GM23338 (cell line): ENCODE measurements at regions not wholly inside any gene's neighbourhood (a gene's known extent, or its start where the extent isn't known, plus 50 kb on each side); places are given as distances from the start of the nearest gene placed in this dataset.

Experiments
- ATAC-seq: fragments of 200-7000 bp; cut with Tn5 transposase; 3 replicates; pipeline ENCODE4 v1.9.1; 2020
- DNase-seq: peaks from one replicate; pipeline ENCODE4 v3.0.0-alpha.2; 2015; ENCODE audit warnings: low spot score
- H2AFZ ChIP-seq: fragments of 200-600 bp; sonication (generic); 2 replicates; pipeline ENCODE4 v1.8.0; 2016; ENCODE audit warnings: antibody characterized with exemption, mild to moderate bottlenecking, moderate library complexity
- H3F3A ChIP-seq: fragments of 200-600 bp; sonication (generic); replicated peaks from 2 replicates; pipeline ENCODE4 v1.8.0; 2017; ENCODE audit warnings: antibody characterized with exemption, mixed run types, low read depth
- H3K27ac ChIP-seq: fragments of 200-600 bp; sonication (generic); 2 replicates; pipeline ENCODE4 v1.6.1; 2016; ENCODE audit warnings: low read depth
- H3K27me3 ChIP-seq: fragments of 200-600 bp; sonication (generic); 2 replicates; pipeline ENCODE4 v1.8.0; 2016; ENCODE audit warnings: mild to moderate bottlenecking, mixed run types, moderate library complexity; ENCODE audit not compliant: insufficient read depth
- H3K36me3 ChIP-seq: fragments of 200-600 bp; sonication (generic); 2 replicates; pipeline ENCODE4 v1.8.0; 2016; ENCODE audit warnings: mild to moderate bottlenecking; ENCODE audit not compliant: insufficient read depth
- H3K4me1 ChIP-seq: fragments of 200-600 bp; sonication (generic); 2 replicates; pipeline ENCODE4 v1.8.0; 2016; ENCODE audit warnings: mild to moderate bottlenecking, moderate library complexity; ENCODE audit not compliant: insufficient read depth
- H3K4me2 ChIP-seq: fragments of 200-600 bp; sonication (generic); 2 replicates; pipeline ENCODE4 v1.7.1; 2017; ENCODE audit warnings: mixed run types
- H3K4me3 ChIP-seq: fragments of 200-600 bp; sonication (generic); 2 replicates; pipeline ENCODE4 v1.6.1; 2016; ENCODE audit warnings: mixed run types
- H3K79me2 ChIP-seq: fragments of 200-600 bp; sonication (generic); replicated peaks from 2 replicates; pipeline ENCODE4 v1.8.0; 2017; ENCODE audit warnings: mild to moderate bottlenecking; ENCODE audit not compliant: insufficient read depth
- H3K9me2 ChIP-seq: fragments of 200-600 bp; sonication (generic); 2 replicates; pipeline ENCODE4 v1.8.0; 2017; ENCODE audit not compliant: insufficient read depth
- H4K20me1 ChIP-seq: fragments of 200-600 bp; sonication (generic); replicated peaks from 2 replicates; pipeline ENCODE4 v1.8.0; 2017; ENCODE audit warnings: mild to moderate bottlenecking; ENCODE audit not compliant: insufficient read depth
- H3K27ac Mint-ChIP-seq: 2 replicates; pipeline ENCODE4 v1.8.0; 2020; ENCODE audit warnings: inconsistent platforms, mild to moderate bottlenecking, moderate library complexity, mixed read lengths
- H3K27me3 Mint-ChIP-seq: 3 replicates; pipeline ENCODE4 v1.8.0; 2022; ENCODE audit warnings: low read depth, mild to moderate bottlenecking, moderate library complexity, mixed read lengths, inconsistent platforms; ENCODE audit not compliant: insufficient read depth, poor library complexity
- H3K36me3 Mint-ChIP-seq: 3 replicates; pipeline ENCODE4 v1.8.0; 2021; ENCODE audit warnings: low read depth, mild to moderate bottlenecking, inconsistent platforms, moderate library complexity, mixed read lengths
- H3K4me1 Mint-ChIP-seq: 3 replicates; pipeline ENCODE4 v1.8.0; 2020; ENCODE audit warnings: mild to moderate bottlenecking, inconsistent platforms, mixed read lengths
- H3K4me3 Mint-ChIP-seq: 3 replicates; pipeline ENCODE4 v1.8.0; 2021; ENCODE audit warnings: moderate library complexity, mild to moderate bottlenecking, inconsistent platforms, mixed read lengths
- H3K9me3 Mint-ChIP-seq: 3 replicates; pipeline ENCODE4 v1.8.0; 2020; ENCODE audit warnings: moderate library complexity, mild to moderate bottlenecking, inconsistent platforms, mixed read lengths
- CREB1 ChIP-seq: fragments of 250-450 bp; sonication (Bioruptor Pico); IDR thresholded peaks from 2 replicates; pipeline ENCODE4 v1.5.0; 2020; ENCODE audit warnings: low read depth, mild to moderate bottlenecking, moderate library complexity
- CTCF ChIP-seq, 2 experiments: fragments of 200-600 bp in 1 of 2; sonication (generic) in 1 of 2; conservative IDR thresholded peaks; 2 replicates each; pipeline versions ENCODE4 v1.5.1 to v1.6.1; 2016 to 2017; ENCODE audit warnings: antibody characterized with exemption in 2 of 2, low read depth in 2 of 2, mild to moderate bottlenecking in 2 of 2, moderate library complexity in 1 of 2
- ETS1 ChIP-seq: IDR thresholded peaks from 2 replicates; pipeline ENCODE4 v1.6.1; 2016; ENCODE audit warnings: antibody characterized with exemption
- EZH2 ChIP-seq: fragments of 200-600 bp; sonication (generic); IDR thresholded peaks from one replicate; pipeline ENCODE4 v1.8.0; 2017; ENCODE audit warnings: antibody characterized with exemption, mild to moderate bottlenecking, low read depth; ENCODE audit not compliant: unreplicated experiment
- EZH2phosphoT487 ChIP-seq: fragments of 200-600 bp; sonication (generic); IDR thresholded peaks from one replicate; pipeline ENCODE4 v1.8.1; 2018; ENCODE audit warnings: antibody characterized with exemption; ENCODE audit not compliant: unreplicated experiment
- JUNB ChIP-seq: IDR thresholded peaks from one replicate; pipeline ENCODE4 v1.6.1; 2016; ENCODE audit warnings: antibody characterized with exemption; ENCODE audit not compliant: unreplicated experiment
- REST ChIP-seq: IDR thresholded peaks from one replicate; pipeline ENCODE4 v1.6.1; 2018; ENCODE audit warnings: antibody characterized with exemption; ENCODE audit not compliant: unreplicated experiment
- STAT1 ChIP-seq: IDR thresholded peaks from one replicate; pipeline ENCODE4 v1.6.1; 2016; ENCODE audit warnings: antibody characterized with exemption; ENCODE audit not compliant: unreplicated experiment
- ZNF114 ChIP-seq: fragments of 250-450 bp; sonication (Bioruptor Pico); IDR thresholded peaks from 2 replicates; pipeline ENCODE4 v1.5.0; 2020; ENCODE audit warnings: mild to moderate bottlenecking, moderate library complexity
- ZNF331 ChIP-seq: fragments of 250-450 bp; sonication (Bioruptor Pico); IDR thresholded peaks from 2 replicates; pipeline ENCODE4 v1.5.0; 2020; ENCODE audit warnings: low read depth, mild to moderate bottlenecking, moderate library complexity
- ZNF462 ChIP-seq: fragments of 250-450 bp; sonication (Bioruptor Pico); IDR thresholded peaks from 2 replicates; pipeline ENCODE4 v1.5.0; 2020; ENCODE audit warnings: mild to moderate bottlenecking, moderate library complexity

- Mint-ChIP-seq H3K4me3 (no peak overlapping the region), H3K27ac (no peak overlapping the region), H3K36me3 (no peaks in the 10 kb centered on the region), H3K9me3 (no peaks in the 10 kb centered on the region), H3K27me3 (no peaks in the 10 kb centered on the region), H3K4me1 (no peaks in the 10 kb centered on the region)
- no peaks in the 10 kb centered on the region for H3F3A ChIP-seq
- H2AFZ ChIP-seq = no peak overlapping the region
- no peaks in the 10 kb centered on the region for H3K36me3 ChIP-seq
- H3K4me3 ChIP-seq = no peak overlapping the region
- no peak overlapping the region for H3K4me2 ChIP-seq
- no peak overlapping the region for H3K27ac ChIP-seq
- no peaks in the 10 kb centered on the region for H3K4me1 ChIP-seq
- TF ChIP-seq ZNF331 (no peak), CTCF (conservative IDR thresholded peaks at IDR 0.05; ENCODE audit: low read depth in 2 of 2) (no peak), STAT1 (no peak), JUNB (no peak), REST (no peak), EZH2phosphoT487 (no peak), EZH2 (no peak), ETS1 (no peak), ZNF114 (CRISPR knock-in tag) (no peak), CREB1 (CRISPR knock-in tag) (no peak), ZNF462 (CRISPR knock-in tag) (no peak)
- H3K9me2 ChIP-seq = no peaks in the 10 kb centered on the region
- no peaks in the 10 kb centered on the region for H3K79me2 ChIP-seq
- H4K20me1 ChIP-seq = no peaks in the 10 kb centered on the region
- DNase-seq (no peak), ATAC-seq (no peak)
- H3K27me3 ChIP-seq = no peaks in the 10 kb centered on the region
These were observed 178.0 kb upstream of the SASH1 start for GRCh38 chr6:148164645-148165044.
